22Rv1 (cell line): ENCODE measurements at regions not wholly inside any gene's neighbourhood (a gene's known extent, or its start where the extent isn't known, plus 50 kb on each side); places are given as distances from the start of the nearest gene placed in this dataset.

Experiments
- ZFX ChIP-seq: fragments of 450-650 bp; IDR thresholded peaks from 2 replicates; pipeline ENCODE4 v1.6.1; 2017; ENCODE audit warnings: antibody characterized with exemption, borderline replicate concordance
- TF ChIP-seq, protein P1 (sequence below): fragments of 450-650 bp; IDR thresholded peaks from 2 replicates; pipeline ENCODE4 v1.5.1; 2017; ENCODE audit warnings: mild to moderate bottlenecking

DNA sequence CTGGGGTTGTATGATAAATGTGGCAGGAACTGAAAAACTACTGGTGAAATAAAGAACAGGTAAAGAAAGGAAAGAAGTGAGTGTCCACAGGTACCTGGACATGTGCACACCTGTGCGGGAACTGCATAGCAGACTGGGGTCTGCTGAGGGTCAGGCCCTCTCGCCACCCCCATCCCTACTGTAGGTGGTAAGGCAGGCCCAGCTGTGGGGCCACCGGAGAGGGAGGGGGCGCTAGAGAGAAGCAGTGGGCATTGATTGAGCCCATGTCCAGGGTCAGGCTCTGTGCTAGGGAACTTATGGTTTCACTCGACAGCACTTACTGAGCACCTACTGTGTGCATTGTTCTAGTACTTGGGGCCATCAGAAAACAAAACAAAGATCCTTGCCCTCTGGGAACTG, 400.5 kb downstream of the MATN1 start:
- TF ChIP-seq, protein P1, sequence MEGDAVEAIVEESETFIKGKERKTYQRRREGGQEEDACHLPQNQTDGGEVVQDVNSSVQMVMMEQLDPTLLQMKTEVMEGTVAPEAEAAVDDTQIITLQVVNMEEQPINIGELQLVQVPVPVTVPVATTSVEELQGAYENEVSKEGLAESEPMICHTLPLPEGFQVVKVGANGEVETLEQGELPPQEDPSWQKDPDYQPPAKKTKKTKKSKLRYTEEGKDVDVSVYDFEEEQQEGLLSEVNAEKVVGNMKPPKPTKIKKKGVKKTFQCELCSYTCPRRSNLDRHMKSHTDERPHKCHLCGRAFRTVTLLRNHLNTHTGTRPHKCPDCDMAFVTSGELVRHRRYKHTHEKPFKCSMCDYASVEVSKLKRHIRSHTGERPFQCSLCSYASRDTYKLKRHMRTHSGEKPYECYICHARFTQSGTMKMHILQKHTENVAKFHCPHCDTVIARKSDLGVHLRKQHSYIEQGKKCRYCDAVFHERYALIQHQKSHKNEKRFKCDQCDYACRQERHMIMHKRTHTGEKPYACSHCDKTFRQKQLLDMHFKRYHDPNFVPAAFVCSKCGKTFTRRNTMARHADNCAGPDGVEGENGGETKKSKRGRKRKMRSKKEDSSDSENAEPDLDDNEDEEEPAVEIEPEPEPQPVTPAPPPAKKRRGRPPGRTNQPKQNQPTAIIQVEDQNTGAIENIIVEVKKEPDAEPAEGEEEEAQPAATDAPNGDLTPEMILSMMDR, result no peak; the same call in 1 of the 2 replicates
- TF ChIP-seq ZFX, result no peak
